ENCODE measurements at regions not wholly inside any gene's neighbourhood (a gene's known extent, or its start where the extent isn't known, plus 50 kb on each side); places are given as distances from the start of the nearest gene placed in this dataset.

DNA sequence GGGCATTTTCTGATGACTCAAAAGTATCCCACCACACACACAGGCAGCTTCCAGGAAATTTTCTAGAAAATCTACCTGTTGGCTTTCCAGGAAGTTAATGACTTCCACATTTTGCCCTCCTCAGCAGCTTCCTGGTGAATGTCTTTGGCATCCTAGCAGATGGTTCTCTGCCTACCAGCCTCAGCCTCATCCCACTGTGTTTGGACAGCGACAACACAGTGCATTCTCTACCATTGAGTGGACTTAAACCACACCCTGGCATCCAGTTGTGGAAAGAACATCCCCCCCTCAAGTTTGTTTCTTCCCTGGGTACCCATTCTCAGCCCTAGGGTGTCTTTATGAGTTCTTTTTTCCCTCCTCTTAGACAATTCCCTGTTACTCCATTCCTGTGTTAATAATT, 50.8 kb upstream of the GADL1 start:
- DNase-seq, result no peak

GRCh38 chr3:30948426-30948825, 54.0 kb upstream of the GADL1 start:
- no peak for DNase-seq

- DNase-seq, result no peak
These were observed 57.4 kb upstream of the GADL1 start for GRCh38 chr3:30951826-30952225.

GRCh38 chr3:30952786-30953185, 58.3 kb upstream of the GADL1 start:
- DNase-seq, result no peak

- no peak for DNase-seq
These were observed 60.0 kb upstream of the GADL1 start for GRCh38 chr3:30954426-30954825.

DNA sequence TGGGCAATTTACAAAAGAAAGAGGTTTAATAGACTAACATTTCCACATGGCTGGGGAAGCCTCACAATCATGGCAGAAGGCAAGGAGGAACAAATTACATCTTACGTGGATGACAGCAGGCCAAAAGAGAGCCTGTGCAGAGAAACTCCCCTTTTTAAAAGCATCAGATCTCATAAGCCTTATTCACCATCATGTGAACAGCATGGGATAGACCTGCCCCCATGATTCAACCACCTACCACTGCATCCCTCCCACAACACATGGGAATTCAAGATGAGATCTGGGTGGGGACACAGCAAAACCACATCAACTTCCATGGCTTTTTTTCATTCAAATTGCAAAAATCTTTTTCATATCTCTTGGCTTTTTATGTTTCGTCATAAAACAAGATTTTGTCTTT, 67.6 kb upstream of the GADL1 start:
- DNase-seq, result no peak

DNA sequence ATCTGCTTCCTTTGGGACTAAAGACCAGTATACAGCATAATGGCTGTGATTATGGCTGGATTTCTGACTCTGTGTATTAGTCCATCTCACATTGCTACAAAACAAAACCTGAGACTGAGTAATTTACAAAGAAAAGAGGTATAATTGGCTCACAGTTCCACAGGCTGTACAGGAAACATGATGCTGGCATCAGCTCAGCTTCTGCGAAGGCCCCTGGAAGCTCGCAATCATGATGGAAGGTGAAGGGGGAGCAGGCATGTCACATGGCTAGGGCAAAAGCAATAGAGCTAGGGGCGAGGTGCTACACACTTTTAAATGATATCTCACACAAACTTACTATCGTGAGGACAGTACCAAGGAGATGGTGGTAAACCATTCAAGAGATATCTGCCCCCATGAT, 68.0 kb upstream of the GADL1 start:
- no peak for DNase-seq

- no peak for DNase-seq
These were observed 68.8 kb upstream of the GADL1 start for GRCh38 chr3:30963223-30963722.

DNA sequence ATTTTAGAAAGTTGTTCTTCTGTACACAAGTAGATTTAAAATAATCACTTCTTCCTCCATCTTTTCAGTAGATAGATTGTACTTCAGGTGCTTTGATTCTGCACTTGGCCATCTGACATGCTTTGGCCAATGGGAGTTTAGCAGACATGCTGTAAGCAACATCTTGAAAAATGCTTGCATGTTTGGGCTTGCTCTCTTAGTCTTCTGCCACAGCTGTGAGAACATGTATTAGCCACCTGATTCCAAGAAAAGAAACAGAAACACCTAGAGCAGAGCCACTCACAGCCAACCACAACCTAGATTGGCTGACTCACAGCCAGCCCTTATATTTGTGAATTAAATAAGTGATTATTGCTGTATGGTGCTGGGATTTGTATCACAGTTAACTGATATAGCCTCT, 70.2 kb upstream of the GADL1 start:
- DNase-seq, result no peak

DNA sequence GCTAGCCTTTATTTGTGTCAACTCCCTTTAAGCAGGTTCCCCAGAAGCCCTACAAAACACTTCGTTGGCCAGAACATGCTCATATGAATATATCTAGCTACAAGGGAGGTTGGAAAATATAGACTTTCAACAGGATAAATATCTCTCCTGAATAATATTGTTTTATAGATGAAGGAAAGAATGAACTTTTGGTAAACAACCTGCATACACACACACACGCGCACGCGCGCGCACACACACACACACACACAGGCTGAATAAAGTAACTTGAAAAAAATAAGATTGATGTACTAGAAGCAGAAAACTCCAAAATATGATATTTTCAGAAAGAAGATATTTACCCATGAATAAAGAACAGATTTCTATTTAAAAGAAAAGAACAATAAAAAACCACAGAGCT, 72.4 kb upstream of the GADL1 start:
- no peak for DNase-seq

DNA sequence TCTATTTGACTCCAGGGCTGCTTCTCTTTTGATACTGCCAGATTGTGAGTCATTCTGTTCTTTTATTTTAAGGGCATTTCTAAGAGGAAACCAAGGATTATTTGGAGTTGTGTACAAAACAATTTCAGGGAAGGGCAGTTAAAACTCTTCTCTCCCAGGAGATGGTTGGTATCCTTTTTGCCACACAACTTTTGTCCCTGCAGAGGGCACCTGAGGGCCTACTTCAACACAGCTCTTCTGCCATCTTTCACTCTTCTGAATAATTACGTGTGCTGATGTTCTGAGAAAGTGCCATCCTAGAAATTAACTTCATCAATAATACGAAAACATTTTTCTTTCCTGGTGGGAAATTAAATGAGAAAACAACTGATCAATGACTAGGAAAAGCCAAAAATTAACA, 75.7 kb upstream of the GADL1 start:
- peak; percentile 17 for DNase-seq

DNA sequence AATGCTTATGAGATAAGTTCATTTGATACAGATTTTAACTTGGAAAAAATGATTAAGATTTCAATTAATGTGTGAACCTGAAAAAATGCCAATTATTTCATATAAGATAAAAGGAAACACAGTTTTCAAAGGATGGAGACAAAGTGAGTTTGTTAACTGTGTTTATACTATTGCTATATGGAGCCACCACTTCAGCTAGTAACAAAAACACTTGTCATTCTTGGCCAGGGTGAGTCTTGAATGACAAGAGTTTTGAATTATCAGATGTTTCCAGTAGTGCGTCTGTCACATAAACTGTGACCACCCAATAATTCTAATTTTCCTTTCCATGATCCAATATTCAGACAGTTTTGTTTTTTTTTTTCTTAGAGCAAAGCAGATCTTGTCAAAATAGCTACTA, 78.0 kb upstream of the GADL1 start:
- DNase-seq, result no peak

- no peak for DNase-seq
These were observed 79.6 kb upstream of the GADL1 start for GRCh38 chr3:30974071-30974470.

- no peak for DNase-seq
These were observed 83.1 kb upstream of the GADL1 start for GRCh38 chr3:30977592-30977991.

GRCh38 chr3:30980993-30981392, 86.5 kb upstream of the GADL1 start:
- DNase-seq, result no peak

GRCh38 chr3:30982416-30983075, 88.1 kb upstream of the GADL1 start:
- DNase-seq, result no peak

DNA sequence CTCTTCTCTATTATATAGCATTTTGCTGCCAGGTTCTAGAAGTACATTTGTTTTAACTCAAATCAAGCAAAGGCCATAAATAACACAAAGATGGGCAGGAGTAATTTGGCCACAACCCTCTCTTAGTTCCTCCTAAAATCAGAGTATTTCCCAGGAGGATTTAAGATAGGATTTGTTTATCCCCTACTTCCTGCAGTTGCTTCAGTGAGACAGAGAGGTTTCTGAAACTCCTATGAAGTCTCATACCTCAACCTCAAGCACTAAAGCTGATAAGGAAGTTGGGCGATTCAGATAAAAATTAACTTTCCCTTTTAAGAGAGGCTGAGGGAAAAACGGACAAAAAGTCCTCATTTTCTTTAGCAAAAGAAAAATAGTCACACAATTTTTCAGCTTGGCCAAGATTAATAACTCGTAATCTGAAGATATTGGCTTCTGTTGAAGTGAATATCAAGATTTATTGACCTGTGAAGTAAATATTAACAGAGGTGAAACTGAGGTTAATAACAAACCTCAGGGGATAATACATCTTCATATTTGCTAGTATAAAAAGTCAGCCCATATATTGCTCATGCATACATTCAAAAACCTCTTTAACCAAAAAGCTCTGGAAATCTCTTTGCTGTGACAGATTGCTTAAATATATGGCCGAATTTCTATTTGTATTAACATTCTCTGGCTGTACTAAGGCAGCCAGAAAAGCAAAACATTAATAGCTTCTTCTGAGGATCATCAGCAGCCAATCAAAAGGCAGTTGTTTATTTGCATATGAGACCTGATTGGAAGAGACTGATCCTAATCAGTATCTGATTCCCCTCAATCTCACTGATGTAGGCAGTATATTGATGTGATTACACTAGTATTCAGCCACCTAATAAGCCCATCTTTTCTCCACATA, 90.6 kb upstream of the GADL1 start:
- no peak for DNase-seq

- no peak for DNase-seq
These were observed 92.1 kb upstream of the GADL1 start for GRCh38 chr3:30986551-30986950.

DNA sequence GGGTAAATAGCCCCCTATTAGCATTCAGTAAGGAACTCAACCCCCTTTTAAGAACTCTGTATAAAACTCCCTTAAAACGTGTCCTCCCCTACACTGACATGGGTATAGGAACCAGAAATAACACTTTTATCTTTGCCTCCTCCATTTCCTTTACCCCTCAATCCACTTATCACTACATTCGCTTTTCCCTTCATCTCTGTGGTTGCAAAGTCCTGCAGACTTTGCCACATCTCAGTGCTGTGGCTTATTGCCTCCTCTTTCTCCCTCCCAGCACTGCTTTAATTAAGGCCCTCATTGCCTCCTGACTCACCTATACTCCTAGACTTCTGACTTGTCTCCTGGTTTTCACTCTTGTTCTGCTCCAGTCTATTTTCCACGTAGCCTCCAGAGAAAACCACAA, 94.3 kb upstream of the GADL1 start:
- no peak for DNase-seq

DNA sequence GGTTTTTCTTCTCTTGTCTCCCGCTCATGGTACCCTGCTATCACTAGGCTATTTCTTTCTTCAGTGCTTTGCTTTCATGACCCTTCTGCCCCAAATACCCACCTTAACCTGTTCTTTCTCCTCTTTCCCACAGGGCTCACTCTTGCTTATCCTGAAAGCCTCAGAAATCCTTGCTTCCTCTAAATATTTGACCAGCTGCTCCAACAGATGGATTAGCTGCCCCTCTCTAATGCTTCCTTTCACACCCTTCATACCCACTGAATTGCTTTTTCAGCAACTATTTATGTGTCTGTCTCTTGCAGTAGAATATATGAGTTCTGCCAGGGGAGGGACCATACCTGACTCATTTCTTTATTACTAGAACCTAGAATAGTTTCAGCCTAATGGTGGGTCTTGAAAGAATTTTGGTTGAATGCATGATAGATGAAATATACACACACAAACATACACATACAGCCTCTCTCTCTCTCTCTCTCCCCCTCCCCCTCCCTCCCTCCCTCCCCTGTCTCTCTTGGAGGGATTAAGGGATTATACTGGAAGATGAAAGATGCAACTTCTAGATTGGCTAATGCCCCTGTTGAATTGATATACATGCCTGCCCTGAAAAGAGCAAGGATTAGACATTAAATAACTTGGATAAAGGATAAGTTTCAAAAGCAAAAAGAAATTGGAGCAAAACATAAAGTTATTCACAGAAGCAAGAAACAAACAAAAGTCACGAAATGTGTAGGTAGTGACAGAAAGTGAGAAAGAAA, 95.0 kb upstream of the GADL1 start:
- DNase-seq, result no peak

DNA sequence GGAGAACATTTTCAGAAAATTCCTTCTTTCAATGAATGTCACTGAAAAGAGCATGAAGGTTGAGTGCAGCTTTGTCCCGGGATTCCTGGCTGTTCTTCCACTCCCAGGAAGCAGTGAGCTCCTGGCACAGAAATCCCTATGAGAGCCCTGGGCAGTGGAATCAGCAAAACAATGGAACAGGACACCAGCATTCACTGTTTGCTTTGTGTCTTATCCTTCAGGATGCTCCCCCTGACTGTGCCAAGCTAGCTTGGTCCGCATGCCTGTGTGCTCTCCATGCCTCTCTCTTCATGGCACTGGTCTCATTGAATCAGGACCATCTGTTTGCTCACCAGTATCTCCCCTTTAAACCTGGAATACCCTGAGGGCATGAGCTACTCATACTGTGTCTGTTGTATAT, 102.0 kb upstream of the GADL1 start:
- DNase-seq, result no peak

DNA sequence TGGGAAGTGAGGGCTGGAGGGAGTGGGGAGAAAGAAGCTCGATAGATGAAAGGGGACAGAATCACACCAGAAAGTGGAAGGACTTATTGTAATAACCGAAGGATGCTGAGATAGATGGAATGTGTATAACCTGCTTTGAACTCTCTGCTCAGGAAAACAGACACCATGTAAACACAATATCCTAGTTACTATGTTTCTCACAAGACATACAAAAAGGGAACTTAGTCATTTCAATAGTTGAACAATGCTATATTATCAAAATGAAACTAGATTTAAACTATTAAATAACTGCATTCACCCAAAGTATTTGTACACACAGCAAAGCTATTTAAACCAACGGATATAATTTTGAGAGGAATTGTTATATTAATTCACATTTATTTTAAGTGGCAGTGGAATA, 108.3 kb upstream of the GADL1 start:
- DNase-seq, result no peak

- no peak for DNase-seq
These were observed 109.7 kb upstream of the GADL1 start for GRCh38 chr3:31004025-31004678.

All from CD4-positive, alpha-beta T cell treated with Interleukin-12 subunit alpha and Interleukin-12 subunit beta, for 1 hour (primary cell).